ENCODE measurements at regions not wholly inside any gene's neighbourhood (a gene's known extent, or its start where the extent isn't known, plus 50 kb on each side); places are given as distances from the start of the nearest gene placed in this dataset.
"Not testable (repeated sequence)": the region's sequence is repeated elsewhere in the genome, so short reads cannot be mapped to it uniquely, and the experiment has no call there.

GRCh38 chr13:52565324-52565723 lies 76.9 kb upstream of the HNRNPA1L2 start:
- not testable (repeated sequence) for DNase-seq (ENCODE audit: low read depth in 2 of 2)

GRCh38 chr13:52569904-52570602 lies 72.2 kb upstream of the HNRNPA1L2 start:
- DNase-seq (ENCODE audit: low read depth in 2 of 2), result peak in 1 of 2 donors; percentile 3

- not testable (repeated sequence) for DNase-seq (ENCODE audit: low read depth in 2 of 2)
These were observed 71.1 kb upstream of the HNRNPA1L2 start for GRCh38 chr13:52571163-52571562.

- not testable (repeated sequence) for DNase-seq (ENCODE audit: low read depth in 2 of 2)
These were observed 59.3 kb upstream of the HNRNPA1L2 start for GRCh38 chr13:52582962-52583361.
